Kidney epithelial cell (primary cell): ENCODE measurements at regions not wholly inside any gene's neighbourhood (a gene's known extent, or its start where the extent isn't known, plus 50 kb on each side); places are given as distances from the start of the nearest gene placed in this dataset.

Source experiments
- DNase-seq: peaks from one replicate; pipeline ENCODE4 v3.0.0-alpha.2; 2010; ENCODE audit warnings: low read depth
- H3K27me3 ChIP-seq: 2 replicates; pipeline ENCODE4 v1.6.0; 2011; ENCODE audit warnings: low read length; ENCODE audit not compliant: control insufficient read depth, insufficient read depth
- H3K36me3 ChIP-seq: 2 replicates; pipeline ENCODE4 v1.5.1; 2011; ENCODE audit warnings: low read length; ENCODE audit not compliant: control insufficient read depth, insufficient read depth
- H3K4me3 ChIP-seq: 2 replicates; pipeline ENCODE4 v1.5.1; 2011; ENCODE audit warnings: low read depth, mild to moderate bottlenecking, control low read depth, low read length
- TF ChIP-seq, protein P1 (sequence below): IDR thresholded peaks from 2 replicates; pipeline ENCODE4 v1.5.1; 2011; ENCODE audit warnings: mild to moderate bottlenecking, moderate library complexity, low read length, control low read depth, inconsistent platforms; ENCODE audit not compliant: insufficient read depth, poor library complexity, severe bottlenecking

DNA sequence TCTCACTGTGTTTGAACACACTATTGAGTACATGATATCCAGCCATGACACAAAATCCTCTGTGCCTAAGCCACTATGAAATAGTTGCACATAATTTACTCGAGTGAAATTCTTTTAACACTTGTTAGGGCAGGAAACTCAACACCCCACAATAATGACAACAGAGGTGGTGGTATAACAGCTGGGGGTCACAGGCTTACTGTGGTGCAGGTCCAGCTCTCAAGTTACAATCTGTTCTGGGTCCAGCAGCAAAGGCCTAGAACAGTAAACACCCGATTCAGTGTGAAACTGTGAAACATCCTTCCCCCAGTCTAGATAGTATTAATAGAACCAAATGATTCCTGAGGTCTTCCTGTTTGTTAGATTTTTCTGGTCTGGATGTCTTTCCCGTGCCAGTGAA lies 102.9 kb upstream of the APC start:
- TF ChIP-seq, protein P1, sequence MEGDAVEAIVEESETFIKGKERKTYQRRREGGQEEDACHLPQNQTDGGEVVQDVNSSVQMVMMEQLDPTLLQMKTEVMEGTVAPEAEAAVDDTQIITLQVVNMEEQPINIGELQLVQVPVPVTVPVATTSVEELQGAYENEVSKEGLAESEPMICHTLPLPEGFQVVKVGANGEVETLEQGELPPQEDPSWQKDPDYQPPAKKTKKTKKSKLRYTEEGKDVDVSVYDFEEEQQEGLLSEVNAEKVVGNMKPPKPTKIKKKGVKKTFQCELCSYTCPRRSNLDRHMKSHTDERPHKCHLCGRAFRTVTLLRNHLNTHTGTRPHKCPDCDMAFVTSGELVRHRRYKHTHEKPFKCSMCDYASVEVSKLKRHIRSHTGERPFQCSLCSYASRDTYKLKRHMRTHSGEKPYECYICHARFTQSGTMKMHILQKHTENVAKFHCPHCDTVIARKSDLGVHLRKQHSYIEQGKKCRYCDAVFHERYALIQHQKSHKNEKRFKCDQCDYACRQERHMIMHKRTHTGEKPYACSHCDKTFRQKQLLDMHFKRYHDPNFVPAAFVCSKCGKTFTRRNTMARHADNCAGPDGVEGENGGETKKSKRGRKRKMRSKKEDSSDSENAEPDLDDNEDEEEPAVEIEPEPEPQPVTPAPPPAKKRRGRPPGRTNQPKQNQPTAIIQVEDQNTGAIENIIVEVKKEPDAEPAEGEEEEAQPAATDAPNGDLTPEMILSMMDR = no peak
- DNase-seq = no peak
- no peaks in the 10 kb centered on the region for H3K36me3 ChIP-seq
- no peaks in the 10 kb centered on the region for H3K27me3 ChIP-seq
- no peak overlapping the region for H3K4me3 ChIP-seq

DNA sequence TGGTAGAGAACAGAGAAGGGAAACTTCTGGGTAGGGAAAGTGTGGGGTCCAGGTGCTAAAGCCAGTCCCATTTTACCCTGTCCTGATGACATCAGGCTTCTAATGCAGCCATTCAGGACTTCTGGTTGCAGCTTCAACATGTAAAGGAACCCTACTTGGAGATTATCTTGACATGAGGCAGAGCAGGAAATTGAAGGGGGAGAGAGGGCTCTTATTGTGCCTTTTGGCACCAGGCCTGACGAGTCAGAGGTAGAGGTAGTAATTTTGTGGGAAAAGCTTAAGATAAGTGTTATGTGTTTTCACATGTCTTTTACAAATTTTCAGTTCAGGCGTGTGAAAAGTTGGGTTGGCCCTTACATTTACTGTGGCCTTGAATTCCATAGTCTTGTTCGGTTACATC lies 102.4 kb upstream of the APC start:
- H3K4me3 ChIP-seq = no peak overlapping the region
- TF ChIP-seq, protein P1 = no peak
- H3K27me3 ChIP-seq = no peaks in the 10 kb centered on the region
- no peak for DNase-seq
- H3K36me3 ChIP-seq = no peaks in the 10 kb centered on the region

DNA sequence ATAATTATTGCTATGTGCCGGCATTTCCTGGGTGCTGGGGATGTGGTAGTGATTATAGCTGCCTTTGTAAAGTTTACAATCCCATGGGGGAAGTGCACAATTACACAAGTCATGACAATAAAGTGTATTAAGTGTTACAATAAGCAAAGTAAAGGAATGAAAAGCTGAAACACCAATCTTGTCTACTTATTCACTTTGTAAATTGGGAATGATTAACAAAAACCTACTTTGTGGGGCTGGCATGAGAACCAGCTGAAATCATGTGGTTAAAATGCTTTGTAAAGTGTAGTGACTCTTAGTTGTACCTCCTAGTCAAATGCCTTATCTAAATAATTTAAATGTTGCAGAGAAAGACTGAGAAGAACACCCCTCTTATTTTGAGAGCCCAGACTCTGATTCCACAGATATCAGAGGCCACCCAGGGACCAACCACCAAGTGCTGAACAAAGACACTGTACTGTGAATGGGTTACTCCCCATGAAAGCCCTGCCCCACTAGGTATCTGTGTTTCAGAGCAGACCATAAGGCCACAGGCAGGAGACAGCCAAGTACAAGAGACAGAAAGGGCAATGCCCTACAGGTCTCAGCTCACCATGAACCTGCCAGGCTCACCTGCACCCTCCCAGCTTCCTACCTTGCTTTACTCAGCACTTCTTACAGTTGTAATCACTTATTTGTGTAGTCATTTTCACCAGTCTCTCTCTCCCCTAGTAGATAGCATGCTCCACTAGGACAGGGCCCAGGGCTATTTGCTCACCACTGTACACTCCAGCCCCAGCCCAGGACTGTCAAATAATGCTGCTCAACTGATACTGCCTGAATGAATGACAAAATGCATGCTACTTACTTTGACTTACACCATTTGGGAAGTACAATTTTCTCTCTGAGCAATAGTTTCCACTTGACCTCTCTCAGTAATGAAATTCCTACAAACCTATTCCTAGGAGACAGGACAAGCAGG lies 101.6 kb upstream of the APC start:
- Histone ChIP-seq H3K27me3 (no peaks in the 10 kb centered on the region), H3K4me3 (no peak overlapping the region), H3K36me3 (no peaks in the 10 kb centered on the region)
- TF ChIP-seq, protein P1 = no peak
- DNase-seq = no peak

DNA sequence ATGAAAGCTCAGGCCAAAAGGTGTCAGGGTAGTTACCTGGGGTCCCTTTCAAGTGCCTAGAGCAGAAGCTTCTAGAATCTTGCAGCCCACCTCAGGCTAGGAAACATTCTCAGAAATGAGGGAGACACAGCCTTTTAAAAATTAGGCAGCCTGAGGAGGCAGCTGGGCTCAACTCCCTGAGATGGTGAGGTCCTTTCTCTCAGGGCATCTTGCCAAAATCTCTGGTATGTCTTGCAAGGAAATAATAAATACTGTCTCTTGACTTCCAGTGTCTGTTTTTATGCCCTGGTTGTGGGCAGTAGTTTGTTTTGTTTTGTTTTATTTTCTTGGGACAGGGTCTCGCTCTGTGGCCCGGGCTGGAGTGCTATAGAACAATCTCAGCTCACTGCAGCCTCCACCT lies 100.9 kb upstream of the APC start:
- H3K27me3 ChIP-seq = no peaks in the 10 kb centered on the region
- H3K36me3 ChIP-seq = no peaks in the 10 kb centered on the region
- TF ChIP-seq, protein P1 = no peak
- H3K4me3 ChIP-seq = no peak overlapping the region
- DNase-seq = no peak

DNA sequence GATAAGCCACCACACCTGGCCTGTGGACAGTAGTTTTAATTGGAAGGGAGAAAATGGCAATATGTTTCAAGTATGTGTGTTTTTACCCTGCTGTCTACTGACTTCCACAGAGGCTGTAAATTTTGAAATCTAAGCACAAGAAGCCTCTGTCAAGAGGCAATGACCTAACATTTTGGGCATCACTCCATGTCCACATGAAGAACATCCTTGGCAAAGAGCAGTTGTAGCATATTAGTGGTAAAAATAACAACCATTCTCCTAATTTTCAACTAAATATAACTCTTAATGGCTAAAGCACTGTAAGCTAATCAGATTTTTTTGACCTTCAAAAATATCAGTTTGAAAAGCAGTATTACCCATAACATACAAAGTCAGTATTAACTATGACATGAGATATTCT lies 100.3 kb upstream of the APC start:
- DNase-seq = no peak
- no peak overlapping the region for H3K4me3 ChIP-seq
- no peaks in the 10 kb centered on the region for H3K27me3 ChIP-seq
- TF ChIP-seq, protein P1 = no peak
- H3K36me3 ChIP-seq = no peaks in the 10 kb centered on the region
